Retinal pigment epithelial cell (primary cell): ENCODE measurements at regions not wholly inside any gene's neighbourhood (a gene's known extent, or its start where the extent isn't known, plus 50 kb on each side); places are given as distances from the start of the nearest gene placed in this dataset.

ENCODE experiments used
- DNase-seq: peaks from one replicate; pipeline ENCODE4 v3.0.0-alpha.2; 2010; ENCODE audit warnings: low read depth
- H3K4me3 ChIP-seq: 2 replicates; pipeline ENCODE4 v1.5.1; 2011; ENCODE audit warnings: mild to moderate bottlenecking, low read length, control low read depth, moderate library complexity
- CTCF ChIP-seq: conservative IDR thresholded peaks from 2 replicates; pipeline ENCODE4 v1.5.1; 2011; ENCODE audit warnings: low read depth, low read length, control low read depth, inconsistent platforms

DNA sequence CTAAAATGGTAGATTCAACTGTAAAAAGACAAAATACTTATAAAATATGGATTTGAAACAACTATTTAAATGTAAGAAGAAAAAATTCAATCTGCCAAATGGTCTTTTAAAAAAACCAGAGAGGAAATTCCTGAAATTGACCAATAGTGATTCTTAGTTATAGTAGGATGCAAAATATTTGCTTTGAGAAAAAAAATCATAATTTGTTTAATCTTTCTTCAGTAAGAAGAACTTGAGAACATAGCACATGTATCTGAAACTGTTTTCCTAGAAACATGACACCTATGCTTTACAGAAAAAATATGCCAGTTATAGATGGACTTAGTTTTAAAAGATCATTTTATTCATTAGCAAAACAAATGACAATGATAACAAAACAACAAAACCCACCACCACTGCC, 186.9 kb upstream of the CD180 start:
- TF ChIP-seq CTCF: no peak
- H3K4me3 ChIP-seq: no peak overlapping the region
- no peak for DNase-seq

DNA sequence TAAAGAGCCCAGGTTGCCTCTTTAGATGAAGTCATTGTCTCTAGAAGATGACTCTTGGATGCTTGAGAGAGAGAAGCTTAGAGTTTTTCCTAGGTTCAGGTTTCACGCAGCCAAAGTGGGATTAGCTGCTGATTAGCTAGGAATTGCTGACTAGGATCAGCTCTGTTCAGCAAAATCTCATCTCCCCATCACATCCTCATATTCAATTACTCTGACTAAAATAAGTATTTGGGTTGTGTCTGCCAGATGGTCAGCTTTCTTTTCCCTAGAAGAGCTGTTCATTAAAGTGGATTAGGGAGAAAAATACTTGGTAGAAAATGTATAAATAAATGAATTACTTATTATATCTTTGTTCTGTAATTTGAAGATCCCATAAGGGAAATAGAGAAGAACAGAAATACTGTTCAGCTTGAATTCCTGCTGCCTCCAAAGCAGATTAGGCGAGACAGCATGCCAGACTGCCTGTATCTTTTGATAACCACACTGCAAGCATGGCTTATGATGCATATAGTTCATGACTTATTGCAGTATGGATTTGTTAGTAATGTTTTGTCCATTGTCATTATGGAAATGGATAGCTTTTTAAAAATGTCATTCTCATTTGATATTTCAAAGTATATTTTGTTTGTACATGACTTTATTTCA, 184.8 kb upstream of the CD180 start:
- TF ChIP-seq CTCF: no peak
- H3K4me3 ChIP-seq: no peak overlapping the region
- DNase-seq: peak; percentile 38

- TF ChIP-seq CTCF: no peak
- no peak for DNase-seq
- H3K4me3 ChIP-seq: no peak overlapping the region
These were observed 183.8 kb upstream of the CD180 start for GRCh38 chr5:67380431-67380830.

DNA sequence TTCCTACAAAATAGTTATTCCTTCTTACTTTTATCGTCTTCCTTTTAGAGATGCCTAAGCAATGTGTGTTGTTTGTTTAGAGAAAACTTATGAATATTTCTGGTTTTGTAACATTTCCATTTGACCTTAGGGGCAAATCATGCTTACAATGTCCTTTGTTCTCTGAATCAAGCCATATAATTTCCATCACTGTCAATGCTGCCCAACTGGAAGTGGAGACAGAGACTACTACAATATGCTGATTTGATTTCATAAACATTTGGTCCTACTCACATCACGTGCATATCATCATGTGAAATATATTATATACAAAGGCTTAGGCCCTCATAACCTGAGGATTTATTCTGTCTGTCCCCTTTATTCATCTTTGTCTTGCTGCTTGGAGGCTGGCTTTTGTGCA, 183.2 kb upstream of the CD180 start:
- no peak for TF ChIP-seq CTCF
- no peak overlapping the region for H3K4me3 ChIP-seq
- no peak for DNase-seq

DNA sequence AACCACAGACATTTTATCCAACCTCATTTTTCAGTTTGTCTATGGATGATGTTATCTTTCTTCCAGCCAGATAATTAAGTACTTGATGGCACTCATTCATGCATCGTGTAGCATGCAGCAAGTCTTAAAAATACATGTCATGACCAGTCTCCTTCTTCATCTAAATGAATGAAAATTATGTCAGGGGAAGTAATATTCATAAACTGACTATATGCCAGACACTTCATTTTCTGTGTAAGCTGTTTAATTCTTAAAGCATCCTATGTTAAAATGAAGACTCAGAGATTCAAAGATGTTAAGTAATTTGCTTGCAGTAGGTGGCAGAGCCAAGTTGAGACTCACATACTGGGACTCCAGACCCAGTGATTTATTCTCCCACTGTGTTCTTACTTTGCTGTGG, 181.7 kb upstream of the CD180 start:
- no peak overlapping the region for H3K4me3 ChIP-seq
- no peak for TF ChIP-seq CTCF
- peak; percentile 39 for DNase-seq

- TF ChIP-seq CTCF: no peak
- peak; percentile 38 for DNase-seq
- no peak overlapping the region for H3K4me3 ChIP-seq
These were observed 181.0 kb upstream of the CD180 start for GRCh38 chr5:67377631-67378030.

GRCh38 chr5:67375606-67376005, 179.0 kb upstream of the CD180 start:
- DNase-seq: no peak
- TF ChIP-seq CTCF: peak; percentile 25
- H3K4me3 ChIP-seq: no peak overlapping the region
